ENCODE measurements at regions not wholly inside any gene's neighbourhood (a gene's known extent, or its start where the extent isn't known, plus 50 kb on each side); places are given as distances from the start of the nearest gene placed in this dataset.

- TF ChIP-seq, protein P1, sequence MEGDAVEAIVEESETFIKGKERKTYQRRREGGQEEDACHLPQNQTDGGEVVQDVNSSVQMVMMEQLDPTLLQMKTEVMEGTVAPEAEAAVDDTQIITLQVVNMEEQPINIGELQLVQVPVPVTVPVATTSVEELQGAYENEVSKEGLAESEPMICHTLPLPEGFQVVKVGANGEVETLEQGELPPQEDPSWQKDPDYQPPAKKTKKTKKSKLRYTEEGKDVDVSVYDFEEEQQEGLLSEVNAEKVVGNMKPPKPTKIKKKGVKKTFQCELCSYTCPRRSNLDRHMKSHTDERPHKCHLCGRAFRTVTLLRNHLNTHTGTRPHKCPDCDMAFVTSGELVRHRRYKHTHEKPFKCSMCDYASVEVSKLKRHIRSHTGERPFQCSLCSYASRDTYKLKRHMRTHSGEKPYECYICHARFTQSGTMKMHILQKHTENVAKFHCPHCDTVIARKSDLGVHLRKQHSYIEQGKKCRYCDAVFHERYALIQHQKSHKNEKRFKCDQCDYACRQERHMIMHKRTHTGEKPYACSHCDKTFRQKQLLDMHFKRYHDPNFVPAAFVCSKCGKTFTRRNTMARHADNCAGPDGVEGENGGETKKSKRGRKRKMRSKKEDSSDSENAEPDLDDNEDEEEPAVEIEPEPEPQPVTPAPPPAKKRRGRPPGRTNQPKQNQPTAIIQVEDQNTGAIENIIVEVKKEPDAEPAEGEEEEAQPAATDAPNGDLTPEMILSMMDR (IDR thresholded peaks at IDR 0.05; ENCODE audit: low read depth, low read length) = no peak
- no peak for TF ChIP-seq EZH2phosphoT487 (IDR thresholded peaks at IDR 0.05; ENCODE audit: low read depth)
- no peak overlapping the region for H3K4me3 ChIP-seq (ENCODE audit: low read length)
- no peaks in the 10 kb centered on the region for H3K36me3 ChIP-seq (replicated peaks; ENCODE audit: low read depth, low read length)
- no peaks in the 10 kb centered on the region for H4K20me1 ChIP-seq (ENCODE audit: insufficient read depth, low read length)
- no peaks in the 10 kb centered on the region for H3K9me3 ChIP-seq (ENCODE audit: insufficient read depth, low read length)
- H3K79me2 ChIP-seq (ENCODE audit: low read length) = no peaks in the 10 kb centered on the region
- no peak overlapping the region for H2AFZ ChIP-seq (ENCODE audit: low read depth, low read length)
- H3K4me2 ChIP-seq (ENCODE audit: low read length) = no peak overlapping the region
- no peak overlapping the region for H3K27ac ChIP-seq (ENCODE audit: low read length)
- no peaks in the 10 kb centered on the region for H3K4me1 ChIP-seq (ENCODE audit: low read length)
- no peak overlapping the region for H3K9ac ChIP-seq (ENCODE audit: low read length)
- peaks cover 24% of the 10 kb centered on the region for H3K27me3 ChIP-seq (ENCODE audit: low read depth, low read length)
These were observed 582.4 kb upstream of the BRINP1 start for GRCh38 chr9:119951591-119951990.

DNA sequence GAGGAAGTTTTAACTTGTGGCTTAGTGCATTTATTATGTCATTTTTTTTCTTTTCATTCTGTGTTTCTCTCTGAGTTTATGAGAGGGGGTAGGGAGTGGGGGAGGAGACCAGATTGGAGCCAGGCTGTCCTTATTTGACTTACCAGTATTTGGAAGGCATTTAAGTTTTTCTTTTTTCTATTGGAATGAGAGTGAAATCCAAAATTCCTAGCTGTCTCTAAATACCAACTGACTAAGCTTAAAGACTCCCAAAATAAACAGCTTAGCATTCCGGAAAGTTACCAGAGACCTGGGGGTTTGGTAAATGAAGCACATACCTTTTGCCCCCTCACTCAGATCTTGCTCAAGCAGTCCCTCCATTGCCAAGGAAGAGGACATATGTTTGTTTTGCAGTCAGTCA is 581.9 kb upstream of the BRINP1 start:
- H2AFZ ChIP-seq (ENCODE audit: low read depth, low read length) = no peak overlapping the region
- H3K27ac ChIP-seq (ENCODE audit: low read length) = no peak overlapping the region
- H3K4me2 ChIP-seq (ENCODE audit: low read length) = no peak overlapping the region
- no peak overlapping the region for H3K9ac ChIP-seq (ENCODE audit: low read length)
- H3K9me3 ChIP-seq (ENCODE audit: insufficient read depth, low read length) = no peaks in the 10 kb centered on the region
- no peak overlapping the region for H3K4me3 ChIP-seq (ENCODE audit: low read length)
- TF ChIP-seq, protein P1 (IDR thresholded peaks at IDR 0.05; ENCODE audit: low read depth, low read length) = no peak
- TF ChIP-seq EZH2phosphoT487 (IDR thresholded peaks at IDR 0.05; ENCODE audit: low read depth) = no peak
- H3K27me3 ChIP-seq (ENCODE audit: low read depth, low read length) = peaks cover 23% of the 10 kb centered on the region
- H3K4me1 ChIP-seq (ENCODE audit: low read length) = no peaks in the 10 kb centered on the region
- no peaks in the 10 kb centered on the region for H4K20me1 ChIP-seq (ENCODE audit: insufficient read depth, low read length)
- no peaks in the 10 kb centered on the region for H3K36me3 ChIP-seq (replicated peaks; ENCODE audit: low read depth, low read length)
- H3K79me2 ChIP-seq (ENCODE audit: low read length) = no peaks in the 10 kb centered on the region

DNA sequence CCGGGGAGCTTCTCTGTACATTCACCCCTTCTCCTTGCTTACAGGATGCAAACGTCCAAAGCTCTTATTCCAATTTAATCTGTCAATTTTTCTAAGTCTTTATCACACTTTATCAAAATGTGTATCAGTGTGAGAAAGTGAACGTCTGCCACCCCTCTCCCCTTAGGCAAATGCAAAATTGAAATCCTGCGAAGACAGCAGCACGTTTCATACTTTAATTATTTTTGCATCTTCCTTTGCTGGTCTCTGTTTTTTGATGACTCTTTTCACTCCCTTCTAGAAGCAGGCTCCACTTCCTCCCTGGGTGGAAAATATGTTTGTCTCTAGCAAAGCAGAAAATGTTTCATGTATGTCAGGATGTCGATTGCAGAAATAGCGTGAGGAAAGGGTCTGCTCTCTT is 576.5 kb upstream of the BRINP1 start:
- Histone ChIP-seq H3K9ac (ENCODE audit: low read length) (no peak overlapping the region), H3K4me2 (ENCODE audit: low read length) (no peak overlapping the region), H3K9me3 (ENCODE audit: insufficient read depth, low read length) (no peaks in the 10 kb centered on the region), H3K27ac (ENCODE audit: low read length) (no peak overlapping the region), H3K36me3 (replicated peaks; ENCODE audit: low read depth, low read length) (no peaks in the 10 kb centered on the region), H3K4me3 (ENCODE audit: low read length) (no peak overlapping the region), H3K79me2 (ENCODE audit: low read length) (no peaks in the 10 kb centered on the region), H3K27me3 (ENCODE audit: low read depth, low read length) (no peaks in the 10 kb centered on the region), H2AFZ (ENCODE audit: low read depth, low read length) (no peak overlapping the region), H3K4me1 (ENCODE audit: low read length) (no peaks in the 10 kb centered on the region), H4K20me1 (ENCODE audit: insufficient read depth, low read length) (no peaks in the 10 kb centered on the region)
- TF ChIP-seq, protein P1 (IDR thresholded peaks at IDR 0.05; ENCODE audit: low read depth, low read length) = no peak
- TF ChIP-seq EZH2phosphoT487 (IDR thresholded peaks at IDR 0.05; ENCODE audit: low read depth) = no peak

DNA sequence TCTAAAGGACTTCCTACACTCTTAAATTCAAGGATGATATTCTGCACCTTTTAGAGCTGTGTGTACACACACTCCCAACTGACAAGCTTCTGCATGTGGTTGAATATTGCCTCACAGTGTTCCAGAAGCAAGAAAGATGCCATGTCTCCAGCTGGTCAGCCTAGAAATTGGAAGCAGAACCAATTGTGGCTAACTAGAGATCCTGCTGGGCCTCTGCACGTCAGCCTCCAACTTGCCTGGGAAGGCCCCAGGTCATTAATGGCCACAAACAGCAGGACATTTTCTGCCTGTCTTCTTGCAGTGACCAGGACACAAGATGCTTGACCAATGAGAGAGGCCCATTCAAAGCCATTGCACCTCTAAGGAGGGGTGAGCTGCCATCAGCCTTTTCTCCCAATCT is 571.9 kb upstream of the BRINP1 start:
- Histone ChIP-seq H3K36me3 (replicated peaks; ENCODE audit: low read depth, low read length) (no peaks in the 10 kb centered on the region), H3K9ac (ENCODE audit: low read length) (no peak overlapping the region), H2AFZ (ENCODE audit: low read depth, low read length) (no peak overlapping the region), H3K4me1 (ENCODE audit: low read length) (no peaks in the 10 kb centered on the region), H3K4me3 (ENCODE audit: low read length) (no peak overlapping the region), H3K9me3 (ENCODE audit: insufficient read depth, low read length) (no peaks in the 10 kb centered on the region), H4K20me1 (ENCODE audit: insufficient read depth, low read length) (no peaks in the 10 kb centered on the region), H3K27ac (ENCODE audit: low read length) (no peak overlapping the region), H3K79me2 (ENCODE audit: low read length) (no peaks in the 10 kb centered on the region), H3K27me3 (ENCODE audit: low read depth, low read length) (no peaks in the 10 kb centered on the region), H3K4me2 (ENCODE audit: low read length) (no peak overlapping the region)
- TF ChIP-seq EZH2phosphoT487 (IDR thresholded peaks at IDR 0.05; ENCODE audit: low read depth) = no peak
- TF ChIP-seq, protein P1 (IDR thresholded peaks at IDR 0.05; ENCODE audit: low read depth, low read length) = no peak

Measured in OCI-LY3 (cell line).